ENCODE measurements at regions not wholly inside any gene's neighbourhood (a gene's known extent, or its start where the extent isn't known, plus 50 kb on each side); places are given as distances from the start of the nearest gene placed in this dataset.

GRCh38 chr6:165830761-165831160 is 167.7 kb upstream of the PDE10A start:
- no peak for TF ChIP-seq CTCF (IDR thresholded peaks at IDR 0.05; ENCODE audit: control insufficient read depth, insufficient read depth, low read depth, low read length, missing control alignments)
- no peak for DNase-seq (ENCODE audit: low read depth)
- H3K4me3 ChIP-seq (ENCODE audit: control insufficient read depth, low read depth, low read length): no peak overlapping the region

- H3K4me3 ChIP-seq (ENCODE audit: control insufficient read depth, low read depth, low read length): no peak overlapping the region
- no peak for DNase-seq (ENCODE audit: low read depth)
- no peak for TF ChIP-seq CTCF (IDR thresholded peaks at IDR 0.05; ENCODE audit: control insufficient read depth, insufficient read depth, low read depth, low read length, missing control alignments)
These were observed 166.3 kb upstream of the PDE10A start for GRCh38 chr6:165829376-165829775.

GRCh38 chr6:165827190-165827518 is 164.1 kb upstream of the PDE10A start:
- DNase-seq (ENCODE audit: low read depth): no peak
- no peak overlapping the region for H3K4me3 ChIP-seq (ENCODE audit: control insufficient read depth, low read depth, low read length)
- TF ChIP-seq CTCF (IDR thresholded peaks at IDR 0.05; ENCODE audit: control insufficient read depth, insufficient read depth, low read depth, low read length, missing control alignments): no peak

GRCh38 chr6:165826487-165827189 is 163.6 kb upstream of the PDE10A start:
- H3K4me3 ChIP-seq (ENCODE audit: control insufficient read depth, low read depth, low read length): no peak overlapping the region
- no peak for TF ChIP-seq CTCF (IDR thresholded peaks at IDR 0.05; ENCODE audit: control insufficient read depth, insufficient read depth, low read depth, low read length, missing control alignments)
- DNase-seq (ENCODE audit: low read depth): no peak

GRCh38 chr6:165825256-165825815 is 162.3 kb upstream of the PDE10A start:
- TF ChIP-seq CTCF (IDR thresholded peaks at IDR 0.05; ENCODE audit: control insufficient read depth, insufficient read depth, low read depth, low read length, missing control alignments): no peak
- no peak for DNase-seq (ENCODE audit: low read depth)
- H3K4me3 ChIP-seq (ENCODE audit: control insufficient read depth, low read depth, low read length): no peak overlapping the region

GRCh38 chr6:165823609-165824326 is 160.7 kb upstream of the PDE10A start:
- no peak for DNase-seq (ENCODE audit: low read depth)
- TF ChIP-seq CTCF (IDR thresholded peaks at IDR 0.05; ENCODE audit: control insufficient read depth, insufficient read depth, low read depth, low read length, missing control alignments): no peak
- no peak overlapping the region for H3K4me3 ChIP-seq (ENCODE audit: control insufficient read depth, low read depth, low read length)

Measured in AG09309 (cell line).